WTC11 (cell line): ENCODE measurements at regions not wholly inside any gene's neighbourhood (a gene's known extent, or its start where the extent isn't known, plus 50 kb on each side); places are given as distances from the start of the nearest gene placed in this dataset.

Source experiments
- ATAC-seq: fragments of 200-7000 bp; cut with Tn5 transposase; 2 replicates; pipeline ENCODE4 v1.10.0; 2021; ENCODE audit warnings: mild to moderate bottlenecking, moderate library complexity
- CTCF ChIA-PET: fragments of 300-600 bp; sonication (Branson Sonifier 250); formaldehyde crosslinking; loops from one replicate; lab custom pipeline; 2021; ENCODE audit warnings: antibody characterized with exemption; lab: Charles Lee
- POLR2A ChIA-PET: fragments of 350-600 bp; sonication (Branson Sonifier 250); formaldehyde crosslinking; loops from one replicate; lab custom pipeline; 2021; ENCODE audit warnings: antibody characterized with exemption; lab: Charles Lee
- DNase-seq: peaks from one replicate; pipeline ENCODE4 v3.0.0; 2021; ENCODE audit warnings: low spot score
- H3K27ac Mint-ChIP-seq: 2 replicates; pipeline ENCODE4 v1.8.0; 2021; ENCODE audit warnings: mixed read lengths
- H3K27me3 Mint-ChIP-seq: 2 replicates; pipeline ENCODE4 v1.8.0; 2021; ENCODE audit warnings: low read depth, mild to moderate bottlenecking, moderate library complexity, mixed read lengths
- H3K36me3 Mint-ChIP-seq: 2 replicates; pipeline ENCODE4 v1.8.0; 2021; ENCODE audit warnings: mixed read lengths
- H3K4me1 Mint-ChIP-seq: 2 replicates; pipeline ENCODE4 v1.8.0; 2022; ENCODE audit warnings: mixed read lengths
- H3K4me3 Mint-ChIP-seq: 2 replicates; pipeline ENCODE4 v1.8.0; 2021; ENCODE audit warnings: mild to moderate bottlenecking, moderate library complexity, mixed read lengths
- H3K9me3 Mint-ChIP-seq: 2 replicates; pipeline ENCODE4 v1.8.0; 2021; ENCODE audit warnings: mixed read lengths
- ATF1 ChIP-seq: sonication (generic); formaldehyde crosslinking; IDR thresholded peaks from 2 replicates; pipeline ENCODE4 v1.8.1; 2023; ENCODE audit warnings: mild to moderate bottlenecking, moderate library complexity, missing genetic modification reagents
- CBFB ChIP-seq: sonication (generic); formaldehyde crosslinking; IDR thresholded peaks from 2 replicates; pipeline ENCODE4 v1.8.1; 2022; ENCODE audit warnings: mild to moderate bottlenecking, low read depth, missing genetic modification reagents
- ELF4 ChIP-seq: sonication (generic); formaldehyde crosslinking; IDR thresholded peaks from 2 replicates; pipeline ENCODE4 v1.8.1; 2022; ENCODE audit warnings: low read depth, mild to moderate bottlenecking, moderate library complexity, missing genetic modification reagents
- EMX1 ChIP-seq: fragments of 250-450 bp; sonication (Bioruptor Pico); IDR thresholded peaks from 2 replicates; pipeline ENCODE4 v1.8.0; 2021; ENCODE audit warnings: mild to moderate bottlenecking
- FOXJ3 ChIP-seq: sonication (generic); formaldehyde crosslinking; IDR thresholded peaks from 2 replicates; pipeline ENCODE4 v1.9.0; 2021; ENCODE audit warnings: missing genetic modification reagents, mild to moderate bottlenecking, borderline replicate concordance
- FOXP1 ChIP-seq: sonication (generic); formaldehyde crosslinking; IDR thresholded peaks from 2 replicates; pipeline ENCODE4 v1.8.0; 2022; ENCODE audit warnings: missing genetic modification reagents, mild to moderate bottlenecking, moderate library complexity, borderline replicate concordance
- MXD4 ChIP-seq: fragments of 250-450 bp; sonication (Bioruptor Pico); IDR thresholded peaks from 2 replicates; pipeline ENCODE4 v1.8.0; 2021; ENCODE audit warnings: mild to moderate bottlenecking, moderate library complexity, borderline replicate concordance
- OVOL2 ChIP-seq: fragments of 250-450 bp; sonication (Bioruptor Pico); IDR thresholded peaks from 2 replicates; pipeline ENCODE4 v1.9.0; 2021; ENCODE audit warnings: mild to moderate bottlenecking, borderline replicate concordance
- RELA ChIP-seq: sonication (generic); formaldehyde crosslinking; IDR thresholded peaks from 2 replicates; pipeline ENCODE4 v1.8.1; 2022; ENCODE audit warnings: missing genetic modification reagents, mild to moderate bottlenecking, borderline replicate concordance
- SMAD4 ChIP-seq: sonication (generic); formaldehyde crosslinking; IDR thresholded peaks from 2 replicates; pipeline ENCODE4 v1.8.0; 2022; ENCODE audit warnings: mild to moderate bottlenecking, missing genetic modification reagents
- SOX15 ChIP-seq: fragments of 250-450 bp; sonication (Bioruptor Pico); IDR thresholded peaks from 2 replicates; pipeline ENCODE4 v1.9.0; 2021; ENCODE audit warnings: mild to moderate bottlenecking
- TP53 ChIP-seq: sonication (generic); formaldehyde crosslinking; IDR thresholded peaks from 2 replicates; pipeline ENCODE4 v1.8.1; 2023; ENCODE audit warnings: mild to moderate bottlenecking, missing genetic modification reagents
- ZNF138 ChIP-seq: sonication (generic); formaldehyde crosslinking; conservative IDR thresholded peaks from 2 replicates; pipeline ENCODE4 v1.8.1; 2022; ENCODE audit warnings: mild to moderate bottlenecking, moderate library complexity, missing genetic modification reagents
- TF ChIP-seq, protein P1 (sequence below): sonication (generic); formaldehyde crosslinking; IDR thresholded peaks from 2 replicates; pipeline ENCODE4 v1.8.0; 2022; ENCODE audit warnings: mild to moderate bottlenecking, missing genetic modification reagents
- TF ChIP-seq, protein P2 (sequence below): sonication (generic); formaldehyde crosslinking; IDR thresholded peaks from 2 replicates; pipeline ENCODE4 v1.8.1; 2022; ENCODE audit warnings: low read depth, mild to moderate bottlenecking, moderate library complexity, missing genetic modification reagents, borderline replicate concordance
- TF ChIP-seq, protein P3 (sequence below): fragments of 250-450 bp; sonication (Bioruptor Pico); IDR thresholded peaks from 2 replicates; pipeline ENCODE4 v1.9.0; 2021; ENCODE audit warnings: mild to moderate bottlenecking, borderline replicate concordance
- TF ChIP-seq, protein P4 (sequence below): fragments of 250-450 bp; sonication (Bioruptor Pico); IDR thresholded peaks from 2 replicates; pipeline ENCODE4 v1.9.0; 2021; ENCODE audit warnings: moderate library complexity, mild to moderate bottlenecking, inconsistent platforms, borderline replicate concordance
- TF ChIP-seq, protein P5 (sequence below): sonication (generic); formaldehyde crosslinking; IDR thresholded peaks from 2 replicates; pipeline ENCODE4 v1.8.1; 2023; ENCODE audit warnings: mild to moderate bottlenecking, missing genetic modification reagents
- TF ChIP-seq, protein P6 (sequence below): sonication (generic); formaldehyde crosslinking; IDR thresholded peaks from 2 replicates; pipeline ENCODE4 v1.8.0; 2023; ENCODE audit warnings: missing genetic modification reagents
- TF ChIP-seq, protein P7 (sequence below): sonication (generic); formaldehyde crosslinking; IDR thresholded peaks from 2 replicates; pipeline ENCODE4 v1.8.1; 2022; ENCODE audit warnings: missing genetic modification reagents, borderline replicate concordance
- TF ChIP-seq, protein P8 (sequence below): sonication (generic); formaldehyde crosslinking; IDR thresholded peaks from 2 replicates; pipeline ENCODE4 v1.8.0; 2022; ENCODE audit warnings: mild to moderate bottlenecking, missing genetic modification reagents

DNA sequence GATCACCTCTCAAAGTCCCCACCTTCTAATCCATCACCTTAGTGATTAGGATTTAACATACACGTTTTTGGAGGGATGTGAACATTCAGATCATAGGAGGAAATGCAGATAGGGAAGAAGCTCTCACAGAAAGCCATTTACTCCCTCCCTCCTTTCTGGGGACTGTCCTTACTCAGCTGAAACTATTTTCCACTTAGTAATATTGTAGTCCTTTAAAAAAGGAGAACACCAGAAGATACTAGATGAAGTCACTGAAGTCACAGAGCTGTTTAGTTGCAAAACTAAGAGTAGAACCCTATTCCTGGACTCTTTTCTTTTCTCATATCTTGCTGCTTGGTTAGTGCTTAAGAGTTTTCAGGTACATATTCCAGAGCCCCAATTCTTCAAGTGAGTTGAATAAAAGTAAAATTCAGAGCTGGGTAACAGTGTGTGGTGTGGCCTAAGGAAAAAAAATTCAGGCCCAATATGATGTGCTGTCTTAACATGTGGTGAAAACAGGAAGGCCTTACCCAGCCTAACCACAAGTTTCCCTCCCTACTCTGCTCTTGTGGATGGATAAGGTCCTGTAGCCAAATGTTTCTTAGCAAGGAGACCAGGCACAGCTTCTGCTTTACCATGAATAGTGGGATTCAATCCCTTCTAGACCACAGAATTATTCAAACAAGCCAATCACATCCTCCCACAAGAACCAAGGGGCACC is 135.7 kb downstream of the INHBA start (continued):
- TF ChIP-seq, protein P1, sequence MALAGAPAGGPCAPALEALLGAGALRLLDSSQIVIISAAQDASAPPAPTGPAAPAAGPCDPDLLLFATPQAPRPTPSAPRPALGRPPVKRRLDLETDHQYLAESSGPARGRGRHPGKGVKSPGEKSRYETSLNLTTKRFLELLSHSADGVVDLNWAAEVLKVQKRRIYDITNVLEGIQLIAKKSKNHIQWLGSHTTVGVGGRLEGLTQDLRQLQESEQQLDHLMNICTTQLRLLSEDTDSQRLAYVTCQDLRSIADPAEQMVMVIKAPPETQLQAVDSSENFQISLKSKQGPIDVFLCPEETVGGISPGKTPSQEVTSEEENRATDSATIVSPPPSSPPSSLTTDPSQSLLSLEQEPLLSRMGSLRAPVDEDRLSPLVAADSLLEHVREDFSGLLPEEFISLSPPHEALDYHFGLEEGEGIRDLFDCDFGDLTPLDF (CRISPR knock-in tag), result no peak
- TF ChIP-seq ATF1 (no peak), FOXP1 (no peak), TP53 (no peak), CBFB (CRISPR knock-in tag) (no peak), EMX1 (CRISPR knock-in tag) (no peak), SOX15 (CRISPR knock-in tag) (no peak), RELA (CRISPR knock-in tag) (no peak)
- TF ChIP-seq, protein P2, sequence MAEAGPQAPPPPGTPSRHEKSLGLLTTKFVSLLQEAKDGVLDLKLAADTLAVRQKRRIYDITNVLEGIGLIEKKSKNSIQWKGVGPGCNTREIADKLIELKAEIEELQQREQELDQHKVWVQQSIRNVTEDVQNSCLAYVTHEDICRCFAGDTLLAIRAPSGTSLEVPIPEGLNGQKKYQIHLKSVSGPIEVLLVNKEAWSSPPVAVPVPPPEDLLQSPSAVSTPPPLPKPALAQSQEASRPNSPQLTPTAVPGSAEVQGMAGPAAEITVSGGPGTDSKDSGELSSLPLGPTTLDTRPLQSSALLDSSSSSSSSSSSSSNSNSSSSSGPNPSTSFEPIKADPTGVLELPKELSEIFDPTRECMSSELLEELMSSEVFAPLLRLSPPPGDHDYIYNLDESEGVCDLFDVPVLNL (CRISPR knock-in tag), result no peak
- TF ChIP-seq, protein P3, sequence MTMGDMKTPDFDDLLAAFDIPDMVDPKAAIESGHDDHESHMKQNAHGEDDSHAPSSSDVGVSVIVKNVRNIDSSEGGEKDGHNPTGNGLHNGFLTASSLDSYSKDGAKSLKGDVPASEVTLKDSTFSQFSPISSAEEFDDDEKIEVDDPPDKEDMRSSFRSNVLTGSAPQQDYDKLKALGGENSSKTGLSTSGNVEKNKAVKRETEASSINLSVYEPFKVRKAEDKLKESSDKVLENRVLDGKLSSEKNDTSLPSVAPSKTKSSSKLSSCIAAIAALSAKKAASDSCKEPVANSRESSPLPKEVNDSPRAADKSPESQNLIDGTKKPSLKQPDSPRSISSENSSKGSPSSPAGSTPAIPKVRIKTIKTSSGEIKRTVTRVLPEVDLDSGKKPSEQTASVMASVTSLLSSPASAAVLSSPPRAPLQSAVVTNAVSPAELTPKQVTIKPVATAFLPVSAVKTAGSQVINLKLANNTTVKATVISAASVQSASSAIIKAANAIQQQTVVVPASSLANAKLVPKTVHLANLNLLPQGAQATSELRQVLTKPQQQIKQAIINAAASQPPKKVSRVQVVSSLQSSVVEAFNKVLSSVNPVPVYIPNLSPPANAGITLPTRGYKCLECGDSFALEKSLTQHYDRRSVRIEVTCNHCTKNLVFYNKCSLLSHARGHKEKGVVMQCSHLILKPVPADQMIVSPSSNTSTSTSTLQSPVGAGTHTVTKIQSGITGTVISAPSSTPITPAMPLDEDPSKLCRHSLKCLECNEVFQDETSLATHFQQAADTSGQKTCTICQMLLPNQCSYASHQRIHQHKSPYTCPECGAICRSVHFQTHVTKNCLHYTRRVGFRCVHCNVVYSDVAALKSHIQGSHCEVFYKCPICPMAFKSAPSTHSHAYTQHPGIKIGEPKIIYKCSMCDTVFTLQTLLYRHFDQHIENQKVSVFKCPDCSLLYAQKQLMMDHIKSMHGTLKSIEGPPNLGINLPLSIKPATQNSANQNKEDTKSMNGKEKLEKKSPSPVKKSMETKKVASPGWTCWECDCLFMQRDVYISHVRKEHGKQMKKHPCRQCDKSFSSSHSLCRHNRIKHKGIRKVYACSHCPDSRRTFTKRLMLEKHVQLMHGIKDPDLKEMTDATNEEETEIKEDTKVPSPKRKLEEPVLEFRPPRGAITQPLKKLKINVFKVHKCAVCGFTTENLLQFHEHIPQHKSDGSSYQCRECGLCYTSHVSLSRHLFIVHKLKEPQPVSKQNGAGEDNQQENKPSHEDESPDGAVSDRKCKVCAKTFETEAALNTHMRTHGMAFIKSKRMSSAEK (CRISPR knock-in tag), result no peak
- TF ChIP-seq, protein P4, sequence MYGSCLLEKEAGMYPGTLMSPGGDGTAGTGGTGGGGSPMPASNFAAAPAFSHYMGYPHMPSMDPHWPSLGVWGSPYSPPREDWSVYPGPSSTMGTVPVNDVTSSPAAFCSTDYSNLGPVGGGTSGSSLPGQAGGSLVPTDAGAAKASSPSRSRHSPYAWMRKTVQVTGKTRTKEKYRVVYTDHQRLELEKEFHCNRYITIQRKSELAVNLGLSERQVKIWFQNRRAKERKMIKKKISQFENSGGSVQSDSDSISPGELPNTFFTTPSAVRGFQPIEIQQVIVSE, result no peak

DNA sequence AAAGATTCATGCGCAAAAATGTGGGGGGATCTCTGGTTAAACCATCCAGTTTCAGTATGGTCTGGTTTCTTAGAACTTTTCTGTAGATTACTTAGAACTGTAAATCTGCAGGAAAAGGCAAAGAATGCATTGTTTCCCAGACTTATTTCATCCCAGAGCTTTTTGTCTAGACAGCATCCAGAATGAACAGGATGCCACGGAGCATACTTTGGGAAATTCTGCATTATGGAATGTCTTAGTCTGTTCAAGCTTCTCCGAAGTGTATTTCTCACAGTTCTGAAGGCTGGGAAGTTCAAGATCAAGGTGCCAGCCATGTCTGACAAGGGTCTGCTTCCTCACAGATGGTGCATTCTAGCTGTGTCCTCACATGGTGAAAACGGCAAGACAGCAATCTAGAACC is 136.3 kb downstream of the INHBA start:
- peaks cover 14% of the 10 kb centered on the region for H3K4me1 Mint-ChIP-seq
- ATAC-seq (no peak), DNase-seq (no peak)
- H3K27ac Mint-ChIP-seq, result no peak overlapping the region
- H3K9me3 Mint-ChIP-seq, result peaks cover 24% of the 10 kb centered on the region
- H3K4me3 Mint-ChIP-seq, result no peak overlapping the region
- H3K27me3 Mint-ChIP-seq, result peaks cover 3% of the 10 kb centered on the region; the same call in 1 of the 2 replicates
- no peaks in the 10 kb centered on the region for H3K36me3 Mint-ChIP-seq
- ChIA-PET CTCF (no interaction called here), POLR2A (no interaction called here)
- TF ChIP-seq SMAD4 (CRISPR knock-in tag), result no peak
- TF ChIP-seq, protein P5, sequence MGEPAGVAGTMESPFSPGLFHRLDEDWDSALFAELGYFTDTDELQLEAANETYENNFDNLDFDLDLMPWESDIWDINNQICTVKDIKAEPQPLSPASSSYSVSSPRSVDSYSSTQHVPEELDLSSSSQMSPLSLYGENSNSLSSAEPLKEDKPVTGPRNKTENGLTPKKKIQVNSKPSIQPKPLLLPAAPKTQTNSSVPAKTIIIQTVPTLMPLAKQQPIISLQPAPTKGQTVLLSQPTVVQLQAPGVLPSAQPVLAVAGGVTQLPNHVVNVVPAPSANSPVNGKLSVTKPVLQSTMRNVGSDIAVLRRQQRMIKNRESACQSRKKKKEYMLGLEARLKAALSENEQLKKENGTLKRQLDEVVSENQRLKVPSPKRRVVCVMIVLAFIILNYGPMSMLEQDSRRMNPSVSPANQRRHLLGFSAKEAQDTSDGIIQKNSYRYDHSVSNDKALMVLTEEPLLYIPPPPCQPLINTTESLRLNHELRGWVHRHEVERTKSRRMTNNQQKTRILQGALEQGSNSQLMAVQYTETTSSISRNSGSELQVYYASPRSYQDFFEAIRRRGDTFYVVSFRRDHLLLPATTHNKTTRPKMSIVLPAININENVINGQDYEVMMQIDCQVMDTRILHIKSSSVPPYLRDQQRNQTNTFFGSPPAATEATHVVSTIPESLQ (CRISPR knock-in tag), result no peak
- no peak for TF ChIP-seq EMX1 (CRISPR knock-in tag)
- no peak for TF ChIP-seq OVOL2
- TF ChIP-seq FOXJ3 (CRISPR knock-in tag), result no peak
- TF ChIP-seq ZNF138 (CRISPR knock-in tag), result no peak
- TF ChIP-seq ELF4 (CRISPR knock-in tag), result no peak
- TF ChIP-seq MXD4, result no peak
- TF ChIP-seq, protein P6, sequence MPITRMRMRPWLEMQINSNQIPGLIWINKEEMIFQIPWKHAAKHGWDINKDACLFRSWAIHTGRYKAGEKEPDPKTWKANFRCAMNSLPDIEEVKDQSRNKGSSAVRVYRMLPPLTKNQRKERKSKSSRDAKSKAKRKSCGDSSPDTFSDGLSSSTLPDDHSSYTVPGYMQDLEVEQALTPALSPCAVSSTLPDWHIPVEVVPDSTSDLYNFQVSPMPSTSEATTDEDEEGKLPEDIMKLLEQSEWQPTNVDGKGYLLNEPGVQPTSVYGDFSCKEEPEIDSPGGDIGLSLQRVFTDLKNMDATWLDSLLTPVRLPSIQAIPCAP (CRISPR knock-in tag), result no peak
- TF ChIP-seq, protein P7, sequence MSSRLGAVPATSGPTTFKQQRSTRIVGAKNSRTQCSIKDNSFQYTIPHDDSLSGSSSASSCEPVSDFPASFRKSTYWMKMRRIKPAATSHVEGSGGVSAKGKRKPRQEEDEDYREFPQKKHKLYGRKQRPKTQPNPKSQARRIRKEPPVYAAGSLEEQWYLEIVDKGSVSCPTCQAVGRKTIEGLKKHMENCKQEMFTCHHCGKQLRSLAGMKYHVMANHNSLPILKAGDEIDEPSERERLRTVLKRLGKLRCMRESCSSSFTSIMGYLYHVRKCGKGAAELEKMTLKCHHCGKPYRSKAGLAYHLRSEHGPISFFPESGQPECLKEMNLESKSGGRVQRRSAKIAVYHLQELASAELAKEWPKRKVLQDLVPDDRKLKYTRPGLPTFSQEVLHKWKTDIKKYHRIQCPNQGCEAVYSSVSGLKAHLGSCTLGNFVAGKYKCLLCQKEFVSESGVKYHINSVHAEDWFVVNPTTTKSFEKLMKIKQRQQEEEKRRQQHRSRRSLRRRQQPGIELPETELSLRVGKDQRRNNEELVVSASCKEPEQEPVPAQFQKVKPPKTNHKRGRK (CRISPR knock-in tag), result no peak
- TF ChIP-seq, protein P8, sequence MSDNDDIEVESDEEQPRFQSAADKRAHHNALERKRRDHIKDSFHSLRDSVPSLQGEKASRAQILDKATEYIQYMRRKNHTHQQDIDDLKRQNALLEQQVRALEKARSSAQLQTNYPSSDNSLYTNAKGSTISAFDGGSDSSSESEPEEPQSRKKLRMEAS (CRISPR knock-in tag), result no peak
- no peak for TF ChIP-seq CBFB (CRISPR knock-in tag)
